SU-DHL-6 (cell line): ENCODE measurements at regions not wholly inside any gene's neighbourhood (a gene's known extent, or its start where the extent isn't known, plus 50 kb on each side); places are given as distances from the start of the nearest gene placed in this dataset.

ENCODE experiments used
- EZH2phosphoT487 ChIP-seq: fragments of 200-600 bp; sonication (generic), shearing (Covaris generic); conservative IDR thresholded peaks from 2 replicates; pipeline ENCODE4 v1.6.1; 2018; ENCODE audit warnings: mild to moderate bottlenecking, antibody characterized with exemption, low read length, moderate library complexity, mixed read lengths
- TF ChIP-seq, protein P1 (sequence below): fragments of 200-600 bp; sonication (generic); IDR thresholded peaks from one replicate; pipeline ENCODE4 v1.5.1; 2017; ENCODE audit warnings: antibody characterized with exemption, mild to moderate bottlenecking, low read length, moderate library complexity; ENCODE audit not compliant: insufficient read depth, poor library complexity, severe bottlenecking

DNA sequence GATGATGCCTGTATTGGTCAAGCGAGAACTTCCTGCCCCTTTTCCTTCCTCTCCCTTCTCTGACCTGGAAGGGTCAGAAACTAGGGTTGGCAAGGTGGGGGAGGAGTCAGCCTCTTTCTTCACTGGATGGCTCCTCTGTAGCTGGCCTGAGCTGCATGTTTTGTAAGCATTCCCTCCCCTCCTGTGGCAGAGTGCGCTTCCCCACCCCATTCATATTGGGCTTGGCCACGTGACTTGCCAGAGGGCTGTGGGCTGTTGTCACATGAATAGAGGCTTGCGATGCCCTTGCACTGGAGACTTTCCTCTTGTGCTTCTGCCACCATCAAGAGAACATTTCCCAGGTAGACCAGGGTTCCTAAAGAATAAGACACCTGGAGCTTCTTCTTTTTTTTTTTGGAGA lies 111.3 kb upstream of the PODXL start:
- TF ChIP-seq, protein P1, sequence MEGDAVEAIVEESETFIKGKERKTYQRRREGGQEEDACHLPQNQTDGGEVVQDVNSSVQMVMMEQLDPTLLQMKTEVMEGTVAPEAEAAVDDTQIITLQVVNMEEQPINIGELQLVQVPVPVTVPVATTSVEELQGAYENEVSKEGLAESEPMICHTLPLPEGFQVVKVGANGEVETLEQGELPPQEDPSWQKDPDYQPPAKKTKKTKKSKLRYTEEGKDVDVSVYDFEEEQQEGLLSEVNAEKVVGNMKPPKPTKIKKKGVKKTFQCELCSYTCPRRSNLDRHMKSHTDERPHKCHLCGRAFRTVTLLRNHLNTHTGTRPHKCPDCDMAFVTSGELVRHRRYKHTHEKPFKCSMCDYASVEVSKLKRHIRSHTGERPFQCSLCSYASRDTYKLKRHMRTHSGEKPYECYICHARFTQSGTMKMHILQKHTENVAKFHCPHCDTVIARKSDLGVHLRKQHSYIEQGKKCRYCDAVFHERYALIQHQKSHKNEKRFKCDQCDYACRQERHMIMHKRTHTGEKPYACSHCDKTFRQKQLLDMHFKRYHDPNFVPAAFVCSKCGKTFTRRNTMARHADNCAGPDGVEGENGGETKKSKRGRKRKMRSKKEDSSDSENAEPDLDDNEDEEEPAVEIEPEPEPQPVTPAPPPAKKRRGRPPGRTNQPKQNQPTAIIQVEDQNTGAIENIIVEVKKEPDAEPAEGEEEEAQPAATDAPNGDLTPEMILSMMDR, result no peak
- no peak for TF ChIP-seq EZH2phosphoT487
